Ammon's horn (tissue), 1 donor: ENCODE measurements at regions not wholly inside any gene's neighbourhood (a gene's known extent, or its start where the extent isn't known, plus 50 kb on each side); places are given as distances from the start of the nearest gene placed in this dataset.
A peak's percentile ranks its signal among the peaks of the same experiment; 100 is the strongest.
"Not testable (repeated sequence)": the region's sequence is repeated elsewhere in the genome, so short reads cannot be mapped to it uniquely, and the experiment has no call there.

ENCODE experiments used
- DNase-seq: peaks from one replicate; pipeline ENCODE4 v3.0.0-alpha.2; 2016; ENCODE audit warnings: low spot score

- DNase-seq: not testable (repeated sequence)
Observed at GRCh38 chr9:6104406-6104805, 89.0 kb upstream of the RANBP6 start.

GRCh38 chr9:6103911-6104310 lies 88.5 kb upstream of the RANBP6 start:
- DNase-seq: not testable (repeated sequence)

- DNase-seq: not testable (repeated sequence)
Observed at GRCh38 chr9:6102336-6102987, 87.0 kb upstream of the RANBP6 start.

GRCh38 chr9:6101725-6102124 lies 86.3 kb upstream of the RANBP6 start:
- DNase-seq: not testable (repeated sequence)

- not testable (repeated sequence) for DNase-seq
Observed at GRCh38 chr9:6099346-6099745, 83.9 kb upstream of the RANBP6 start.

GRCh38 chr9:6098431-6098830 lies 83.0 kb upstream of the RANBP6 start:
- no peak for DNase-seq

GRCh38 chr9:6096821-6097220 lies 81.4 kb upstream of the RANBP6 start:
- DNase-seq: no peak

GRCh38 chr9:6090277-6091210 lies 75.1 kb upstream of the RANBP6 start:
- DNase-seq: peak; percentile 23

- DNase-seq: no peak
Observed at GRCh38 chr9:6089300-6089699, 73.9 kb upstream of the RANBP6 start.

GRCh38 chr9:6086006-6086655 lies 70.7 kb upstream of the RANBP6 start:
- no peak for DNase-seq

- peak; percentile 81 for DNase-seq
Observed at GRCh38 chr9:6080154-6080716, 64.8 kb upstream of the RANBP6 start.

GRCh38 chr9:6079386-6079785 lies 64.0 kb upstream of the RANBP6 start:
- DNase-seq: no peak

- DNase-seq: no peak
Observed at GRCh38 chr9:6078382-6079105, 63.1 kb upstream of the RANBP6 start.

- no peak for DNase-seq
Observed at GRCh38 chr9:6076851-6077250, 61.4 kb upstream of the RANBP6 start.

GRCh38 chr9:6073731-6074130 lies 58.3 kb upstream of the RANBP6 start:
- no peak for DNase-seq

- DNase-seq: no peak
Observed at GRCh38 chr9:6072865-6073264, 57.4 kb upstream of the RANBP6 start.

- DNase-seq: no peak
Observed at GRCh38 chr9:6072453-6072852, 57.0 kb upstream of the RANBP6 start.

- DNase-seq: no peak
Observed at GRCh38 chr9:6068983-6069382, 53.6 kb upstream of the RANBP6 start.

- DNase-seq: no peak
Observed at GRCh38 chr9:6067426-6067825, 52.0 kb upstream of the RANBP6 start.
